Muscle layer of duodenum (tissue), 2 donors: ENCODE measurements at regions not wholly inside any gene's neighbourhood (a gene's known extent, or its start where the extent isn't known, plus 50 kb on each side); places are given as distances from the start of the nearest gene placed in this dataset.

Experiments used
- H3K27ac ChIP-seq: one replicate; pipeline ENCODE4 v1.7.0; 2013; ENCODE audit warnings: mild to moderate bottlenecking, low read length
- H3K27me3 ChIP-seq: one replicate; pipeline ENCODE4 v1.7.0; 2013; ENCODE audit warnings: low read depth, mild to moderate bottlenecking, control low read depth, low read length
- H3K36me3 ChIP-seq, 2 donors: one replicate each; pipeline ENCODE4 v1.7.0; 2013; ENCODE audit warnings: low read length in 2 of 2, control low read depth in 1 of 2, mild to moderate bottlenecking in 1 of 2; ENCODE audit not compliant: insufficient read depth in 2 of 2, control insufficient read depth in 1 of 2
- H3K4me1 ChIP-seq, 2 donors: one replicate each; pipeline ENCODE4 v1.7.0; 2013; ENCODE audit warnings: low read length in 2 of 2, mild to moderate bottlenecking in 2 of 2, control low read depth in 1 of 2, moderate library complexity in 1 of 2; ENCODE audit not compliant: insufficient read depth in 2 of 2, control insufficient read depth in 1 of 2
- H3K4me3 ChIP-seq, 2 donors: one replicate each; pipeline ENCODE4 v1.7.0; 2013; ENCODE audit warnings: low read length in 2 of 2, low read depth in 1 of 2, mild to moderate bottlenecking in 1 of 2
- H3K9me3 ChIP-seq, 2 donors: one replicate each; pipeline ENCODE4 v1.7.0; 2013; ENCODE audit warnings: low read length in 2 of 2, control low read depth in 1 of 2, mild to moderate bottlenecking in 1 of 2; ENCODE audit not compliant: control insufficient read depth in 1 of 2
- donor health status: healthy.

- no peak overlapping the region for H3K4me3 ChIP-seq
- no peaks in the 10 kb centered on the region for H3K4me1 ChIP-seq
- H3K36me3 ChIP-seq = no peaks in the 10 kb centered on the region
- no peaks in the 10 kb centered on the region for H3K27me3 ChIP-seq
- H3K27ac ChIP-seq = no peak overlapping the region
- H3K9me3 ChIP-seq = peaks cover 3 to 12% of the 10 kb centered on the region in 2 donors
These were observed 283.0 kb upstream of the MAGI2 start for GRCh38 chr7:79736418-79736817.

- no peaks in the 10 kb centered on the region for H3K36me3 ChIP-seq
- H3K4me1 ChIP-seq = no peaks in the 10 kb centered on the region
- peaks cover 4 to 13% of the 10 kb centered on the region in 2 donors for H3K9me3 ChIP-seq
- no peak overlapping the region for H3K27ac ChIP-seq
- no peaks in the 10 kb centered on the region for H3K27me3 ChIP-seq
- no peak overlapping the region for H3K4me3 ChIP-seq
These were observed 281.5 kb upstream of the MAGI2 start for GRCh38 chr7:79735012-79735411.

- Histone ChIP-seq H3K4me3 (no peak overlapping the region), H3K36me3 (no peaks in the 10 kb centered on the region), H3K9me3 (peaks cover 4 to 13% of the 10 kb centered on the region in 2 donors), H3K27ac (no peak overlapping the region), H3K27me3 (no peaks in the 10 kb centered on the region), H3K4me1 (no peaks in the 10 kb centered on the region)
These were observed 280.7 kb upstream of the MAGI2 start for GRCh38 chr7:79734181-79734580.

DNA sequence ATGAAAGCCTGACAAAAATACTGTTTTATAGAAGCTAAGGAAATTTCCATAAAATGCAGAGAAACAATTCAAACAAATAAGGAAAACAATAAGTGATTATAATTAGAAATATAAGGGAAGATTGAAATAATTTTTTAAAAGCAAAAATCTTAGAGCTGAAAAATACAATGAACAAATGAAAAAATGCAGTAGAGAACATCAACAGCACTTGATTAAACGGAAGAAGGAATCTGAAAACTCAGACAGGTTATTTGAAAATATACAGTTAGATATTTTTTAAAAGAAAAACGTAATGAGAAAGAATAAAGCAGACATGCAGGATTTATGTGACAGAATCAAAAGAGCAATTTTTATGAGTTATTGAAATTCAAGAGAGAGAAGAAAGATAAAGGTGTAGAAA, 279.1 kb upstream of the MAGI2 start:
- Histone ChIP-seq H3K4me1 (no peaks in the 10 kb centered on the region), H3K27me3 (no peaks in the 10 kb centered on the region), H3K9me3 (peaks cover 4 to 13% of the 10 kb centered on the region in 2 donors), H3K36me3 (no peaks in the 10 kb centered on the region), H3K27ac (no peak overlapping the region), H3K4me3 (no peak overlapping the region)

- no peak overlapping the region for H3K4me3 ChIP-seq
- no peaks in the 10 kb centered on the region for H3K36me3 ChIP-seq
- no peaks in the 10 kb centered on the region for H3K27me3 ChIP-seq
- H3K27ac ChIP-seq = no peak overlapping the region
- H3K4me1 ChIP-seq = no peaks in the 10 kb centered on the region
- peaks cover 4 to 13% of the 10 kb centered on the region in 2 donors for H3K9me3 ChIP-seq
These were observed 277.5 kb upstream of the MAGI2 start for GRCh38 chr7:79730971-79731370.

DNA sequence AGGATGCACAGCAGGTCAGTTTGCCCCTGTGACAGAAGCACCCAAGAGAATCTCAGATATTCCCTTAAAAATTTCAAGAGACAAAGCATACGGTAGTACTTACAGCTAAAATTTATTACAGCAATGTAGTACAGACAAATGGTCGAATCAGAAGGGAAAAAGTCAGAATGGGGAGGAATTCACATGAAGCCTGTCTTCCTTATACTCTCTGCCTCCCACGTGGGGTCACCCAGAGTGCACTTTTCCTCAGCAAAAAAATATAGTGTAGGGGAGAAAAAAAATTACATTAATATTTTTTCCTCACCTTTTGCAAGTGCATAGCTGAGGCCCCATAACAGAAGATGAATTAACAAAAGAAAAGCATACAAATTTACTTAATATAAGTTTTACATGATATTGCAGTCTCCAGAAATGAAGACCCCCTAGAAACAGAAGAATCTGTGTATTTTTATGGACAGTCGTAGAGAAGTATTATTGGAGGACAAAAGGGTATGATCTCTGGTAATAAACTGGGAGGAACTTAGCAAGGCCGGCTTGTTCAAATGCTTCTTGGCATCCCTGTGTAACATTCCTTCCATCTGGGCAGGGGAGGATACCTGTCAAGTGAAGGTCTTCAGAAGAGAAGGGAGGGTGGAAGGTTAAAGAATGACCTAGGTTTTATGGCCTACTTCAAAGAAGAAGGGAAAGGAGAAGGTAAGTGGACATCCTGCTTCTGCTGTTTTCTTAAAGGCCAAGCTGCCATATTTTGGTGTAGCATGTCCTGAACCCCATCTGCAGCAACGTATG, 270.6 kb upstream of the MAGI2 start:
- no peaks in the 10 kb centered on the region for H3K36me3 ChIP-seq
- no peak overlapping the region for H3K27ac ChIP-seq
- H3K9me3 ChIP-seq = no peaks in the 10 kb centered on the region
- no peak overlapping the region for H3K4me3 ChIP-seq
- no peaks in the 10 kb centered on the region for H3K4me1 ChIP-seq
- H3K27me3 ChIP-seq = no peaks in the 10 kb centered on the region

DNA sequence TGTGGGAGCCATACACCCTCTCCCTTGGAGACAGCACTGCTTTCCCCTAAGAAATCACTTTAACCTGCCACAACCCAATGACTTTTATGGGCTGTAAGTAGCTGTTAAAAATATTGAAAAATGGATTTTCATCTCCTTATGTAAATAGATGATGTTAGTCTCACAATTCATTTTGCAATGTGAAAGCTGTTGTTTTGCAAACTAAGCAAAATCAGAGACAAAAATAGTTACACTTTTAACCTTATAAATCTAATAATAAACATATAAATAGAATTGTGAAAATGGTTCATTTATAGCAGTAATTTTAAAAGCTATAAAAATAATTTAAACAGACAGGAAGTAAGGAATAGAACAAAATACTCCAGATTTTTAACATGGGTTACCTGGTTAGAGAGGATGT, 268.8 kb upstream of the MAGI2 start:
- Histone ChIP-seq H3K9me3 (no peaks in the 10 kb centered on the region), H3K27me3 (no peaks in the 10 kb centered on the region), H3K27ac (no peak overlapping the region), H3K36me3 (no peaks in the 10 kb centered on the region), H3K4me3 (no peak overlapping the region), H3K4me1 (no peaks in the 10 kb centered on the region)

DNA sequence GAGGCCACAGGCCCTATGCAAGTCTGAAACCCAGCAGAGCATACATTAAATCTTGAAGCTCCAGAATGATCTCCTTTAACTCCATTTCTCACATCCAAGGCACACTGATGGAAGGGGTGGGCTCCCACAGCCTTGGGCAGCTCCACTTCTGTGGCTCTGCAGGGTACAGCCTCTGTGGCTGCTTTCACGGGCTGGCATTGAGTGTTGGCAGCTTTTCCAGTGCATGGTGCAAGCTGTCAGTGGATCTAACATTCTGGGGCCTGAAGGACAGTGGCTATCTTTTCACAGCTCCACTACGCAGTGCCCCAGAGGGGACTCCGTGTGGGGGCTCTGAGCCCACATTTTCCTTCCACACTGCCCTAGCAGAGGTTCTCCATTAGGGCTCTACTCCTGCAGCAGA, 265.7 kb upstream of the MAGI2 start:
- Histone ChIP-seq H3K36me3 (no peaks in the 10 kb centered on the region), H3K27me3 (no peaks in the 10 kb centered on the region), H3K9me3 (no peaks in the 10 kb centered on the region)

DNA sequence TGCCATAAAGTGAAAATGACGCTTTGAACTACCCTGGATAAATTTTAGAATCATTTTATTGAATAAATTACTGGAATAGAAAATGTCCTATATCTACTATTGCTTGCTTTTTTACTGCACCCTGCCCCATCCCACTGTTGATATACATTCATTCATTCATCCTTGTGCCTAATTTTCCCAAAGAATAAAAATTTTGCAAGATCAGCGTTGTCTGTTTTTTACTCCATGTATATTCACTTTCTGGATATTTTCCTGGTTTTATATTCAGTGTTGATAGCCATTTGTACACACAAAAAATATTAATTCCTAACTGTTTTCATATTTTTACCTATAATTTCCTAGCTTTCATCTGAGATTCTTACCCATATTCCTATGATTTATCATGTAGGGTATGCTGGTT, 262.9 kb upstream of the MAGI2 start:
- Histone ChIP-seq H3K9me3 (no peaks in the 10 kb centered on the region), H3K36me3 (no peaks in the 10 kb centered on the region), H3K27ac (no peak overlapping the region), H3K27me3 (no peaks in the 10 kb centered on the region), H3K4me1 (no peaks in the 10 kb centered on the region), H3K4me3 (no peak overlapping the region)

More for the DNA sequence above, 265.7 kb upstream of the MAGI2 start:
- Histone ChIP-seq H3K4me1 (no peaks in the 10 kb centered on the region), H3K4me3 (no peak overlapping the region), H3K27ac (no peak overlapping the region)

DNA sequence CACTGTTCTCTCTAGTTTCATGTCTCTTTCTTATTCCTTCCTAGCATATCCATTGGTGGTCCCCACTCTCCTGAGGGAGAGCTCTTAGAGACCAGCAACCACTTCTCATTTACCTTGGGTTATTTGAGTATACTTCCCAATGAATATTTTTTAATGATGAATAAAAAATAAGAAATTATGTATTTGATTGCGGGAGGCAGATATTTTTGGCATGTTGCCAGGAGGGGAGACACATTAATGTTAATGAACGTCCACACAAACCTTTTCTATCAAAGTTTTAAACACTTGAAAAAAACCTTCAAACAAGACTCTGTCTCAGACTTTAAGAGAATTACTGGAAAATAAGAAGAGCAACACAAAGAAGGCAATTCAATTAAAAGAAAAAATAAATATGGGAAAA, 260.6 kb upstream of the MAGI2 start:
- no peak overlapping the region for H3K4me3 ChIP-seq
- H3K36me3 ChIP-seq = no peaks in the 10 kb centered on the region
- H3K27ac ChIP-seq = no peak overlapping the region
- H3K9me3 ChIP-seq = no peaks in the 10 kb centered on the region
- H3K4me1 ChIP-seq = no peaks in the 10 kb centered on the region
- no peaks in the 10 kb centered on the region for H3K27me3 ChIP-seq

- H3K4me3 ChIP-seq = no peak overlapping the region
- H3K27me3 ChIP-seq = no peaks in the 10 kb centered on the region
- no peaks in the 10 kb centered on the region for H3K9me3 ChIP-seq
- H3K27ac ChIP-seq = no peak overlapping the region
- H3K36me3 ChIP-seq = no peaks in the 10 kb centered on the region
- H3K4me1 ChIP-seq = no peaks in the 10 kb centered on the region
These were observed 259.8 kb upstream of the MAGI2 start for GRCh38 chr7:79713276-79713675.

DNA sequence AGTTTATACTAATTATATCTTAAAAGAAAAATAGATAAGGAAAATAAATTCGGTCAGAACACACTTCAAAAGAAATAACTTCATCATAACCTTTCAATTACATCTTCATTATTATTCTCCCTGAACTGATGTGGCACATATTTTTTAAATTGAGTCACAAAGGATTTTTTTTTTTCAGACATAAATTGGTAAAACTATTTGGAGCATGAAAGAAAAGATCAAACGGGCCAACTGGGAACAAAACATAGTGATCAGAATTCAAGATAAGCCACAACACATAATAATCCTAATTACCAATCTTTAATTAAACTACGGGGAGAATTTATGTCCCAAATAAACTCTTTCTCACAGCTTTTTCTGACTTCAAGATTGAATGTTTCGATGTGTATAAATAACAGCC, 258.2 kb upstream of the MAGI2 start:
- no peaks in the 10 kb centered on the region for H3K27me3 ChIP-seq
- no peak overlapping the region for H3K4me3 ChIP-seq
- H3K9me3 ChIP-seq = no peaks in the 10 kb centered on the region
- no peaks in the 10 kb centered on the region for H3K36me3 ChIP-seq
- no peak overlapping the region for H3K27ac ChIP-seq
- H3K4me1 ChIP-seq = no peaks in the 10 kb centered on the region
